GM23248 (cell line): ENCODE measurements at regions not wholly inside any gene's neighbourhood (a gene's known extent, or its start where the extent isn't known, plus 50 kb on each side); places are given as distances from the start of the nearest gene placed in this dataset.
"Not testable (repeated sequence)": the region's sequence is repeated elsewhere in the genome, so short reads cannot be mapped to it uniquely, and the experiment has no call there.

Experiments used
- EZH2 ChIP-seq: fragments of 200-600 bp; sonication (generic); IDR thresholded peaks from 2 replicates; pipeline ENCODE4 v1.6.1; 2018; ENCODE audit warnings: antibody characterized with exemption, mild to moderate bottlenecking; ENCODE audit not compliant: insufficient read depth, poor library complexity, severe bottlenecking
- EZH2phosphoT487 ChIP-seq: fragments of 200-600 bp; sonication (generic); IDR thresholded peaks from 2 replicates; pipeline ENCODE4 v1.6.1; 2018; ENCODE audit warnings: antibody characterized with exemption, moderate library complexity, mild to moderate bottlenecking, low read depth; ENCODE audit not compliant: insufficient read depth

GRCh38 chr2:91587098-91587497 is 2895.6 kb downstream of the RPIA start:
- not testable (repeated sequence) for TF ChIP-seq EZH2, EZH2phosphoT487
